ENCODE measurements at regions not wholly inside any gene's neighbourhood (a gene's known extent, or its start where the extent isn't known, plus 50 kb on each side); places are given as distances from the start of the nearest gene placed in this dataset.

- no peak for TF ChIP-seq POLR2A (IDR thresholded peaks at IDR 0.05)
- no peak for TF ChIP-seq CTCF (IDR thresholded peaks at IDR 0.05)
Measured at GRCh38 chr6:120237221-120237620, 887.7 kb upstream of the MAN1A1 start.

Measured in lower leg skin (tissue), 3 donors.